Vagina (tissue), 2 donors: ENCODE measurements at regions not wholly inside any gene's neighbourhood (a gene's known extent, or its start where the extent isn't known, plus 50 kb on each side); places are given as distances from the start of the nearest gene placed in this dataset.

Source experiments
- POLR2A ChIP-seq, 2 donors: fragments of 450-650 bp; IDR thresholded peaks; one replicate each; pipeline ENCODE4 v1.6.1; 2017; ENCODE audit warnings: antibody characterized with exemption in 2 of 2, mild to moderate bottlenecking in 2 of 2, moderate library complexity in 2 of 2
- TF ChIP-seq, protein P1 (sequence below), 3 experiments: fragments of 450-650 bp in 2 of 3; fragments of 200-600 bp in 1 of 3; sonication (generic) in 1 of 3; IDR thresholded peaks; one replicate each; pipeline ENCODE4 v1.5.1; 2017 to 2019; ENCODE audit warnings: antibody characterized with exemption in 3 of 3, mild to moderate bottlenecking in 2 of 3, moderate library complexity in 2 of 3

DNA sequence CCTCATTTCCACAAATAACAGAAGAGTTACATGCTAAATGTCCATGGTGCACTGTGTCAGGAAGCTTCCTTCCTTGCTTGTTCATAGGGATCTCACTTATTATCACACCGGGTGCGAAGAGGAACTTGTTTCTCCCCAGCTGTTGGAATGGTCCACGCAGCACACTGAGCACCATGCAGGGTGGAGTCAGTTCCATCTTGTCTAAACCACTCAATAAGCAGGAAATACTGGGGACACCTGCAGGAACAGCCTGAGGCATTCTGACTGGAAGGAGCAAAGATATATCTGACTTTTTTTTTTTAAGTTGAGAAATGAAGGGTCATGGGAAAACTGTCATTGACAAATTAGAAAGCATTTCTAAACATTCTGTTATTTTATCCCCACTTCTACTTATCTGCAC is 70.0 kb upstream of the WDR72 start:
- TF ChIP-seq POLR2A (IDR thresholded peaks at IDR 0.05) = no peak
- TF ChIP-seq, protein P1, sequence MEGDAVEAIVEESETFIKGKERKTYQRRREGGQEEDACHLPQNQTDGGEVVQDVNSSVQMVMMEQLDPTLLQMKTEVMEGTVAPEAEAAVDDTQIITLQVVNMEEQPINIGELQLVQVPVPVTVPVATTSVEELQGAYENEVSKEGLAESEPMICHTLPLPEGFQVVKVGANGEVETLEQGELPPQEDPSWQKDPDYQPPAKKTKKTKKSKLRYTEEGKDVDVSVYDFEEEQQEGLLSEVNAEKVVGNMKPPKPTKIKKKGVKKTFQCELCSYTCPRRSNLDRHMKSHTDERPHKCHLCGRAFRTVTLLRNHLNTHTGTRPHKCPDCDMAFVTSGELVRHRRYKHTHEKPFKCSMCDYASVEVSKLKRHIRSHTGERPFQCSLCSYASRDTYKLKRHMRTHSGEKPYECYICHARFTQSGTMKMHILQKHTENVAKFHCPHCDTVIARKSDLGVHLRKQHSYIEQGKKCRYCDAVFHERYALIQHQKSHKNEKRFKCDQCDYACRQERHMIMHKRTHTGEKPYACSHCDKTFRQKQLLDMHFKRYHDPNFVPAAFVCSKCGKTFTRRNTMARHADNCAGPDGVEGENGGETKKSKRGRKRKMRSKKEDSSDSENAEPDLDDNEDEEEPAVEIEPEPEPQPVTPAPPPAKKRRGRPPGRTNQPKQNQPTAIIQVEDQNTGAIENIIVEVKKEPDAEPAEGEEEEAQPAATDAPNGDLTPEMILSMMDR (IDR thresholded peaks at IDR 0.05) = no peak
